KMS-11 (cell line): ENCODE measurements at regions not wholly inside any gene's neighbourhood (a gene's known extent, or its start where the extent isn't known, plus 50 kb on each side); places are given as distances from the start of the nearest gene placed in this dataset.

ENCODE experiments used
- H2AFZ ChIP-seq: fragments of 200-600 bp; sonication (generic); 2 replicates; pipeline ENCODE4 v1.6.1; 2016; ENCODE audit warnings: antibody characterized with exemption, mixed run types, low read depth
- H3K27ac ChIP-seq: fragments of 200-600 bp; sonication (generic); 2 replicates; pipeline ENCODE4 v1.6.1; 2016; ENCODE audit warnings: mild to moderate bottlenecking, mixed run types
- H3K27me3 ChIP-seq: fragments of 200-600 bp; sonication (generic); 2 replicates; pipeline ENCODE4 v1.6.1; 2017; ENCODE audit warnings: mild to moderate bottlenecking, low read depth, mixed run types, moderate library complexity; ENCODE audit not compliant: insufficient read depth
- H3K36me3 ChIP-seq: fragments of 200-600 bp; sonication (generic); 2 replicates; pipeline ENCODE4 v1.6.1; 2017; ENCODE audit warnings: mild to moderate bottlenecking, mixed run types; ENCODE audit not compliant: insufficient read depth
- H3K4me1 ChIP-seq: fragments of 200-600 bp; sonication (generic); 2 replicates; pipeline ENCODE4 v1.6.1; 2016; ENCODE audit warnings: mild to moderate bottlenecking, low read depth, mixed run types; ENCODE audit not compliant: poor library complexity, severe bottlenecking
- H3K4me2 ChIP-seq: fragments of 200-600 bp; sonication (generic); 2 replicates; pipeline ENCODE4 v1.7.0; 2016; ENCODE audit warnings: mild to moderate bottlenecking, mixed run types
- H3K4me3 ChIP-seq: fragments of 200-600 bp; sonication (generic); IDR thresholded peaks from 2 replicates; pipeline ENCODE4 v1.6.1; 2017; ENCODE audit warnings: low read depth, low read length, mixed read lengths; ENCODE audit not compliant: insufficient read depth
- H3K79me2 ChIP-seq: fragments of 200-600 bp; sonication (generic); 2 replicates; pipeline ENCODE4 v1.6.1; 2016; ENCODE audit warnings: low read depth, mixed run types; ENCODE audit not compliant: insufficient read depth
- H3K9ac ChIP-seq: fragments of 200-600 bp; sonication (generic); 2 replicates; pipeline ENCODE4 v1.6.1; 2016; ENCODE audit warnings: mild to moderate bottlenecking, mixed run types
- H4K20me1 ChIP-seq: fragments of 200-600 bp; sonication (generic); 2 replicates; pipeline ENCODE4 v1.6.1; 2016; ENCODE audit warnings: mild to moderate bottlenecking, mixed run types; ENCODE audit not compliant: insufficient read depth
- TF ChIP-seq, protein P1 (sequence below): fragments of 200-600 bp; sonication (generic); conservative IDR thresholded peaks from 2 replicates; pipeline ENCODE4 v1.6.1; 2017; ENCODE audit warnings: low read depth, mild to moderate bottlenecking, antibody characterized with exemption, low read length, moderate library complexity, mixed read lengths

DNA sequence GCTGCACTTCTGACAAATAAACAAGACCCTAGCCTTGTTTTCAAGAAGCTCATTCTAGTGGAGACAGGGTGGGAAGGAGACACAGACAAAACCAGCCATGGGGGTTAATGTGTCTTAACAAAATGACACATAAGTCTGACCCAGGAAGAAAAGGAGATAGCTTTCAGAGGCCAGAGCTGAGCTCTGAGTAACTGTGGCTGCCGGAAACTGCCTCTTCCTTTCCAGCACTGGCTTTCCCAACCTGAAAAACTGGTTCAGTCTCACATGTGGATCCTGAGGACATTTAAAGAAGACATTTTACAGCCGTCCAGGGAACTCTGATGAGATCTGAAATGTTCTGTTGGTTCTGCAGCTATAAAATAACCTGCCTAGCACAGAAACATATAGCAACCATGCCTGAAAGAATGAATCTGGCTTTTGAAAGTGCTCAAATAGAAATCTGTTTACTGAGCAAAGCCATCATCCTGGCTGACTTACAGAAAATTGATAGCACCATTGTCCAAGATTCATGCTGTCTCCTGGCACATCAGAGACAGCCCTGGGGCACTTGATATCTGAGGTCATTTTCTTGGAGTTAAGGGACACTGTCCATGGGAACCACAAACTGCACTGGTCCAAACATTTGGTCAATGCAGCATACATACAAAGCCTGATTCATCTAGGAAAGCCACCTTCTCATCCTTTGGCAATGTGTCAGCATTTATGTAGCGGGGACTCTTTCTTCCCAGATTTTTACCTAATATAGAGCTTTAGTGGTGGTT lies 83.2 kb upstream of the PAX1 start:
- H3K9ac ChIP-seq: no peak overlapping the region
- no peak overlapping the region for H3K4me2 ChIP-seq
- H3K4me1 ChIP-seq: no peaks in the 10 kb centered on the region
- H3K27me3 ChIP-seq: no peaks in the 10 kb centered on the region
- H2AFZ ChIP-seq: no peak overlapping the region
- H4K20me1 ChIP-seq: no peaks in the 10 kb centered on the region
- H3K79me2 ChIP-seq: no peaks in the 10 kb centered on the region
- no peaks in the 10 kb centered on the region for H3K36me3 ChIP-seq
- TF ChIP-seq, protein P1, sequence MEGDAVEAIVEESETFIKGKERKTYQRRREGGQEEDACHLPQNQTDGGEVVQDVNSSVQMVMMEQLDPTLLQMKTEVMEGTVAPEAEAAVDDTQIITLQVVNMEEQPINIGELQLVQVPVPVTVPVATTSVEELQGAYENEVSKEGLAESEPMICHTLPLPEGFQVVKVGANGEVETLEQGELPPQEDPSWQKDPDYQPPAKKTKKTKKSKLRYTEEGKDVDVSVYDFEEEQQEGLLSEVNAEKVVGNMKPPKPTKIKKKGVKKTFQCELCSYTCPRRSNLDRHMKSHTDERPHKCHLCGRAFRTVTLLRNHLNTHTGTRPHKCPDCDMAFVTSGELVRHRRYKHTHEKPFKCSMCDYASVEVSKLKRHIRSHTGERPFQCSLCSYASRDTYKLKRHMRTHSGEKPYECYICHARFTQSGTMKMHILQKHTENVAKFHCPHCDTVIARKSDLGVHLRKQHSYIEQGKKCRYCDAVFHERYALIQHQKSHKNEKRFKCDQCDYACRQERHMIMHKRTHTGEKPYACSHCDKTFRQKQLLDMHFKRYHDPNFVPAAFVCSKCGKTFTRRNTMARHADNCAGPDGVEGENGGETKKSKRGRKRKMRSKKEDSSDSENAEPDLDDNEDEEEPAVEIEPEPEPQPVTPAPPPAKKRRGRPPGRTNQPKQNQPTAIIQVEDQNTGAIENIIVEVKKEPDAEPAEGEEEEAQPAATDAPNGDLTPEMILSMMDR: no peak
- no peak overlapping the region for H3K4me3 ChIP-seq
- H3K27ac ChIP-seq: no peak overlapping the region

DNA sequence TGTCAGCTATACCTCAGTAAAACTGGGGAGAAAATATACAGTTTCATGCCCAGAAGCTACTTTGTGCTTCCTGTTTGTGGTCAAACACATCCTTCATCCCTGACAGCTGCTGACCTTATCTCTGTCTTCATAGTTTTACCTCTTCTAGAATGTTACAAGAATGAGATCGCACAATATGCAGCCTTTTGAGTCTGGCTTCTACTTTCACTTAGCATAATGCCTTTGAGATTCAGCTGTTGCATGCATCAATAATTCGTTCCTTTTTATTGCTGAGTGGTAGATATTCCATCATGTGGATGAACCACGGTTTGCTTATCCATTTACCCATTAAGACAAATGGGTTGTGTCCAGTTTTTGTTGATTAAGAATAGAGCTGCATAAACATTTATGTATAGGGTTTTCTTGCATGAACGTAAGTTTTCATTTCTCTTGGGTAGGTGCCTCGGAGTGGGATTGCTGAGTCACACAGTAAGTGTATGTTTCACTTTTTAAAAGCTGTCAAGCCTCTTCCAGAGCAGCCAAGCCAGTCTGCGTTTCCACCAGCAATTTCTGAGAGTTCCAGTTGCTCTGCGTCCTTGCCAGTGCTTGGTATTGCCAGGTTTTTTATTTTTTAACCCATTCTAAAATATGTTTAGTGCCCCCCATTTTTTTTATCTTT lies 86.6 kb upstream of the PAX1 start:
- no peak overlapping the region for H3K4me2 ChIP-seq
- H3K4me1 ChIP-seq: no peaks in the 10 kb centered on the region
- H4K20me1 ChIP-seq: no peaks in the 10 kb centered on the region
- H2AFZ ChIP-seq: no peak overlapping the region
- TF ChIP-seq, protein P1: no peak
- H3K9ac ChIP-seq: no peak overlapping the region
- no peak overlapping the region for H3K4me3 ChIP-seq
- no peak overlapping the region for H3K27ac ChIP-seq
- no peaks in the 10 kb centered on the region for H3K79me2 ChIP-seq
- H3K27me3 ChIP-seq: no peaks in the 10 kb centered on the region
- no peaks in the 10 kb centered on the region for H3K36me3 ChIP-seq

DNA sequence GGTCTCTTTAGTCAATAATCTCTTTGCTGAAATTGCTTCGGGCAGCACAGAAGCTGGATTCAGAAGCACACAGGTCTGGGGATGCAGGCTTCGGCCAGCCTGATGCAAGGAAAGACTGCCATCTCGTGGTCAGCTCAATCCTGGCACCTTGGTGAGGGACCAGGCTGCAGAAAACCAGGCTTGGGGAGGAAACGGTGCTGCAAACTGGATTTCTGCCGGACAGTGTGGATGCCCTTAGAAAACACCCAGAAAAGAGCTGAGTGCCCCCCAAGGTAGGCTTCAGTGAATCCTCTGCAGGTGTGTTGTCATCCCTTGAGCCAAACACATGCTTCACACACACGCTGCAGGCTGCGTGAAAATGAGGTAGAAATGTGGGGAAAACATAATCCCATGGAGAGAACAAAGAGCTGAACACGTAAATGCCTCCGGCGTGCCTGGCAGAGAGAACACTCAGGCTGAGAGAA lies 89.8 kb upstream of the PAX1 start:
- TF ChIP-seq, protein P1: peak; percentile 71

DNA sequence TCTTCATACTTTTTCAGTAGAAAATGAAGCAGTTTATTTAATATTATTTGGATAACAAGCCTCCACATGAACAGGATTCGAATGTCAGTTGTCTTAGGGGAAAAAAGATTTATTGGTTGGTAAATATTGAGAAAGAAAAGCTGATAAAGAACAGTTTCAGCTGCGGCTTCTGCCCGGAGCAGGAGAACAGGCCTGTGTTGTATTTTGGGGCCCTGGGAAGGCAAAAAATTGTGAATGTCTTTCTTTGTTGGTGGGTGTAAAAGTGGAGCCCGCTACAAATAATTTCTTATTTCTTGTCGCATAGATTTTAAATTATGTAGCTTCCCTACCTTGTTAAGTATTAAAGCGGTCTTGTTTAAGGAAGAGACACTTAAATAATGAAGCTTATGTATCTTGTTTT lies 90.5 kb upstream of the PAX1 start:
- Histone ChIP-seq H3K79me2 (no peaks in the 10 kb centered on the region), H3K27ac (no peak overlapping the region), H3K27me3 (no peaks in the 10 kb centered on the region), H3K9ac (no peak overlapping the region), H4K20me1 (no peaks in the 10 kb centered on the region), H3K4me1 (no peaks in the 10 kb centered on the region), H3K4me3 (no peak overlapping the region), H3K36me3 (no peaks in the 10 kb centered on the region), H2AFZ (no peak overlapping the region), H3K4me2 (no peak overlapping the region)
- TF ChIP-seq, protein P1: no peak

More for the DNA sequence above, 89.8 kb upstream of the PAX1 start:
- no peak overlapping the region for H2AFZ ChIP-seq
- no peak overlapping the region for H3K4me3 ChIP-seq
- no peaks in the 10 kb centered on the region for H3K27me3 ChIP-seq
- H3K4me1 ChIP-seq: no peaks in the 10 kb centered on the region
- no peak overlapping the region for H3K27ac ChIP-seq
- H3K36me3 ChIP-seq: no peaks in the 10 kb centered on the region
- no peak overlapping the region for H3K4me2 ChIP-seq
- no peaks in the 10 kb centered on the region for H4K20me1 ChIP-seq
- H3K9ac ChIP-seq: no peak overlapping the region
- no peaks in the 10 kb centered on the region for H3K79me2 ChIP-seq
